ENCODE measurements at regions not wholly inside any gene's neighbourhood (a gene's known extent, or its start where the extent isn't known, plus 50 kb on each side); places are given as distances from the start of the nearest gene placed in this dataset.

DNA sequence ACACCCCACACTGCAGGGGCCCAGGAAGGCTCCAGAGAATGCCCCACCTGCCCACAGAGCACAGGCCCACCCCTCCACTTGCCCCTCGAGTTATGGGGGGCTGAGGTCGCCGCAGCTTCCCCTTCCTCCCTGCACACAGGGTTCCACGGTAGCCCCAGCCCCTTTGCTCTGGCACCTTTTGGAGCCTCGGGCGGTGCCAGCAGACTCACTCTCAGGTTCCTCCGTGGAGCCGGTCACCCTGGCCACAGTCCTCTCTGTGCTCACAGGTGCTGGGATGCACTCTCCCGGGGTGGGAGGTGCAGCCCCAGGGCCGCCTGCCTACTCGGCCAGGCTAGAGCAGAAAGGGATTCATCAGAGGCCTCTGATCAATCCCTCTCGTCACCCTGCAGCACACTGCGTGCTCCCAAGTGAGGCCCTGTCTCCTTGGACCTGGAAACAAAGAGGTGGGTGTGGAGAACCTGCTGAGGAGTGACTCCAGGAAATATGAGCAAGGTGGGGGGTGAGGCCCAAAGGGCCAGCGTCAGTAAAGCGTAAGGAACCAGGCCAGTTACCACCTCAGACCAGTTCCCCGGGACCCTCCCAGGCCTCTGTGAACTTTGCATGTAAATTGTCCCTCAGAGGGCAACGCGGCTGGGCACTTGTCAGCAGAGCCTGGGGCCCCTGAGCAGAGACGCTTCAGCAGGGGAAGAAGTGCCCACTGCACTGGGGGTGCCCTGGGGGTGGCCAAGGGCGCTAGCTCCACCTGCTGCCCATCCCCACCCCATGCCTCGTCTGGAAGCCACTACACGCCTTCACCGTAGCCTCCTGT lies 167.8 kb downstream of the OLFM1 start:
- DNase-seq, result no peak

DNA sequence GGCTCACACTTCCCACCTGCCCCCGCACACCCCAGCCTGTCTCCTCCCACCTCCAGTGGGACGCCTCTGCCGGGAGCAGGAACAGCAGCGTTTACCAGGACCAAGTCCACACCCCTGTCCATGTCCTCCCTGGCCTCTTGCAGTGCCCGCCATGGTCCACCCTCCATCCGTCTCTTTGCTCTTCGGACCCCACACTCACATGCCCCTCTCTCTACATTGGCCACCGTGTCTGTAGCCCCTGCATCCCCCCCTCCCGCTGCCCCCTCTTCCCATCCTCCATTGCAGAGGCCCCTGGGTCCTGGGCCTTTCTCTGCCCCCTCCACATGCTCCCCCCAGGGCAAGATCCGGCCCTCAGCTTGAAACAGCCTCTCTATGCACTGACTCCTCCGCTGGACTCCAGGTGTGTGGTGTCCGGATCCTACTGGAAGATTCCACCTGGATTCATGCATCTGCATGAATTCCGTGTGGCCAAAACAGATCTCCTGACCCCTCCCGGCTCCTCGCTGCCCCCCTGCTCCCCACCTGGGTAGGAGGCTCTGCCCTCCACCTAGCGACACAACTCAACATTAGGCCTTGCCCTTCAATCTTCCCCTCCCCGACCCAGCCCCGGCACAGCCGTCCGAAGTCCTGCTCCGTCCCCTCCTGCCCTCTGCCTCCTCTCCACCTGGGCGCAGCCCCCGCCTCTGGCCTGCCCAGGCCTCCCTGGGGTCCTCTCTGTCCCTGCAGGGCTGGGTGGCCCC lies 168.5 kb downstream of the OLFM1 start:
- no peak for DNase-seq

DNA sequence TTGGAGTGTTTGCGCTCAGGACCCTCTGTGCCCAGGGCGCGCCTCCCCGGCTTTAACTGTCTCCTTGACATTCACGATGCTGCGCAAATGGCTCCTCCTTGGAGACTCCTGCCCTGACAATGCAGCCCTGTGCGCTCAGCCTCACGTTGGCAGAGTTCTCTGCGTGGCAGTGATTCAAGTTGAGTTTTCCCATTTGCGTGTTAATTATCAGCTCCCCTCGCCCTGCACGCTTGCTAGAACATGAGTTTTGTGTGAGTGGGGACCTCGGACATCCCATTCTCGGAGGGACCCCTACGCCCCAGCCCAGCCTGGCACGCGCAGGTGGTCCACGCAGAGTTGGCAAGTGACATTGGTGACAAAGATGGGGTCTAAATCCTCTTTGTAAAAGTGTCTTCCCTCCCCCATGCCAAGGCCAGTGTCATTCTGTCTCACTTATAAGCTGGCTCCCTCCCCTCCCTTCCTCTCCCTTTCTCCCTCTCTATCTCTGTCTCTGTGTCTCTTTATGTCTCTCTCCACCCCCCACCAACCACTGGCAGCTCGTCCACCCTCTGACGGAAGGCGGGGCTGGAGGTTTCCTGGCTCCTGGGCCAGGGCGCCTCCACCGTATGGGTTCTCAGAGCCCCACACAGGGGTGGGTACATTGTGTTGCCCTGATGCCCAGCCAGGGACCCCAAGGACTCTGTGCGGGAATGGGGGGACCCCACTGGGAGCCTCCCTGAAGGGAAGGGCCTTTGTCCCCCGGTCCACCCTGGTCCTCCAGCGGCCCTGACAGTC lies 169.3 kb downstream of the OLFM1 start:
- DNase-seq, result no peak

- no peak for DNase-seq
Observed at GRCh38 chr9:135258461-135258860, 171.0 kb downstream of the OLFM1 start.

DNA sequence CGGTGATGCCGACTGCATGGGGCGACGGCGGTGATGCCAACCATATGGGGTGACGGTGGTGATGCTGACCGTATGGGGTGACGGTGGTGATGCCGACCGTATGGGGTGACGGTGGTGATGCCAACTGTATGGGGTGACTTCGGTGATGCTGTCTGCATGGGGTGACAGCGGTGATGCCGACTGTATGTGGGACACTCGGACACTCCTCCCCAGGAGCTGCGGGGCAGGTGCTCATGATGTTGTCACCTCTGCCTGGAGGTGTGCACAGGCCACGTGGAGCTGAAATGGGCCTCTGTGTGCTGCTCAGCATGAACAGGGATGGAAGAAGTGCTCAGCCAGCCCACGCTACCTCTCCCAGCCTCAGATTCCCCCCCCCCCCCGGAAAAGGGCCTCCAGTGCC lies 171.8 kb downstream of the OLFM1 start:
- DNase-seq, result no peak

GRCh38 chr9:135260221-135261180 lies 173.0 kb downstream of the OLFM1 start:
- DNase-seq, result no peak

GRCh38 chr9:135262248-135262647 lies 174.8 kb downstream of the OLFM1 start:
- DNase-seq, result no peak

DNA sequence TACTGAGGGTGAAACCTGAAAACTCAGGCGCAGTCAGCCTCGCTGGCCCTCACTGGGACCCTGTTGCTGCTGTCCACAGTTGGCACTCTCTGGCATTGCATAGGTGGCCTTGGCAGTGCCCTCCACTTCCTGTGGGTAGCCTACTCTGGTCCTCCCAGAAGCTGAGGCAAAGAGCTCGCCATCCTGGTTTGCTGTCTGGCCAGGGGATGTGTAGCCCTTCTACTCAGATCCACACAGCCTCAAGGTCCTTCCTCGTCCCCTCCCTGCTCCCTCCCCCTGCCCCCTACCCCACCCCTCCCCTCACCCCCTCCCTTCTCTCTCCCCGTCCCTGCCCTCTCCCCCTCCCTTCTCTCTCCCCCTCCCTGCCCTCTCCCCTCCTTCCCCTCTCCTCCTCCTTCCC lies 176.0 kb downstream of the OLFM1 start:
- no peak for DNase-seq

DNA sequence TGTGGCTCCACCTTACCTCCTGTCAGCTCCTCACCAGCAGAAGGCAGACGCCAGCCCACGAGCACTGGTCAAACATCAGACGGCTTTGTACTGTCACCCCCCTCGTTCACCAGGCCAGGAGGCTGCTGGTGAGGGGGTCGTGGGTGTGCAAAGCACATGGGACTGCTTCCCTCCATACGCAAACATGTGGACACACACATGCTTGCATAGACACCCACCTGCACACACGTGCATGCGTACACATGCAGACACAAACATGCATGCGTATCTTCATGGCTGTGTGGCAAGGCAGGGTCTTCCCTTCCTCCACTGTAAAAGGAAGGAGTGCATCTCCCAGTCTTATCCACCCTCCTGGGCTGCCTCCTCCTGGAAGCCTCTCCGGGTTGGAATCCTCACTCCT lies 178.5 kb downstream of the OLFM1 start:
- no peak for DNase-seq

DNA sequence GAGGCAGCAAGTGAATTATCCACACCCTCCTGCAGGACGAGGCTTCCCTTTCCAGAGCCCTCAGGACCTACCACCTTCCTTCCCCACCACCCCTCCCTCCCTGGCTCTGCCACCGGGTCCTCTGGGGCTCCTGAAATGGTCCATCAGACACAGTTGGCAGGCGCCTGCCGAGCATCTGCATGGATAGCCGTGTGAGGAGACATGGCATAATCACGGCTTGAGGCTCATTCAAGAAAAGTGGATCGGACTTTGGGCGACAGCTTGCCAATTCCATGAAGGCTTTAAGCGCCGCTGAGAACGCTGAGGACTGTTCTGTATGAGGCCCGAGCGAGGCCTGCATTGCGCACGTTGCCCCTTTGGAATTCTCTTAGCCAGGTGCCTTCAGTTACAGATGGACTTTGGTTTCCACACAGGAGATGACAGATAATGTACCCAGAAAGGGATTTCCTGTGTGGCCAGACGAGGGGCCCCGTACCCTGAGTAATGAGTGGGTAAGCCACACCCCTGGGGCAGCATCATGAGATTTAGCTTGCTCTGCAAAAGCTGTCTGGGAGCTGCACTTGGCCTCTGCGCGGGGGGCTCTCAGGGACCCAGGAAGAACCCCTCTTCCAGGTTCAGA lies 179.8 kb downstream of the OLFM1 start:
- no peak for DNase-seq

DNA sequence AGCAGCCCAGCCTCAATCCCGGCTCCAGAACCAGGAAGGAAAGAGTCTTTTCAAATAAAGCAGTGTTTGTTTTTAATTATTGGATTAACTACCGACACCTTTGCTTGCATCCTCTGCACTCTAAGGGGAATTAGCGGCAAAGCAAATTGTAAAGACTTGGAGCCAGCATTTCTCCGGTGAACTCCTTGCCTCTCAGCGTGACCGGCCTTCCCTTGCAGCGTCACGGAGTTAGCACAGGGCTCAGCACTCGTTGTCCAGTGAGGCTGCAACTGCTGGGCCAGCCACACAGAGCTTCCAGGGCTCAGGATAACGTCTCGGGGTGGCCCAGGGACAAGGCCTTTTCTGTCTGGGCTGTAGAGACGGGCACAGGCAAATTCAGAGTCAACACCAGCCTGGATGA lies 180.6 kb downstream of the OLFM1 start:
- DNase-seq, result no peak

DNA sequence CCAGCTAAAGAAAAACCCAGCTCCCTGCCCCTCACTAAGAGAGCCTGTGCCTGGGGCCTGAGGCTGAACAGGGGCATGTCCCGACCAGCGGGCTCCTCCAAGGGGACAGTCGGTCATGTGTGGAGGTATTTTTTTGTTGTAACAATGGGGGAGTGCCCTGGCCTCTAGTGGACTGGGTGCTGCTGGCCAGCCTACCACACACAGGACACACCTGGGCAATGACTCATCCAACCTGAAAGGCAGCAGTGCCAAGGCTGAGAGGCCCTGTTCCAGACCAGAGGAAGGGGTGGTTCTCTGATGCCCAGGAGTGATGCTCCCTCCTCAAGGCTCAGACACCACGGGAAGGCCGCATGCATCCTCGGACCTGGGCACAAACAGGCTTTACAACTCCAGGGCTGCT lies 181.5 kb downstream of the OLFM1 start:
- DNase-seq, result no peak

- no peak for DNase-seq
Observed at GRCh38 chr9:135269912-135270830, 182.7 kb downstream of the OLFM1 start.

- DNase-seq, result no peak
Observed at GRCh38 chr9:135271425-135271824, 184.0 kb downstream of the OLFM1 start.

GRCh38 chr9:135272608-135273007 lies 185.1 kb downstream of the OLFM1 start:
- DNase-seq, result no peak

DNA sequence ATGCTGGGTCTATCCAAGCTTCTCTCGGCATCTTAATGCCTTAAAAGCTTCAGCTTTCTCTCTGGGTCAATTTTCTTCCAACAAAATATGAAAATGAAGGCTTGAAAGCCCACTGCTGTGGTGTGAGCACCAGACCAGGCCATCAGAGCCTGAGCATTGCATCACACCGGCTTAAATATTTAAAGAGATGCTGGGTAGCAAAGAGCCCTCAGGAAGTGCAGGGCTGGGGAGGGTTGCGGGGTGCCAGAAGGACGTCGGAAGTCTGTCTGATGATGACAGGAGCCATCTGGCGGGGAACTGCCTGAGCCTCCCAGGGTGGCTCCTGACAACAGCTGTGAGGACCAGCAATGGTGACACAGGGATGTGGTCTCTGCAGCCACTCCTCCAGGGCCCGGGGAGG lies 185.5 kb downstream of the OLFM1 start:
- no peak for DNase-seq

DNA sequence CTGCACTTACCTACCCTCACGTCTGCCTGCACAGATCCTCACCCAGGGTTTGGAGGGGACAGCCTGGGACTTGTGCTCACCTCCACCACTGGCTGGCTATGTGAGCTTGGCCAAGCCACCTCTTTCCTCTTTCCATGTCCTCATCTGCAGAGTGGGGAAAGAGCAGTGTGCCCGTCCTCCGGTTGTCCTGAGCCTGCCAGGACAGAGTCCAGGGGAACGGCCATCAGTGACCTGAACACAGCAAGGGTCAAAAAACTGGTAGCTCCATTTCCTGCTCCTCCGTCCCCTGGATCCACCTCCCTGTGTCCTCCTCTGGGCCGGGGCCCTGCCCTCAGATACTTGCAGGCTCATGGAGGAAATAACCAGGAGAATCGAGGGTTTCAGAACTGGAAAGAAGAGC lies 187.7 kb downstream of the OLFM1 start:
- no peak for DNase-seq

- DNase-seq, result no peak
Observed at GRCh38 chr9:135275571-135276289, 188.3 kb downstream of the OLFM1 start.

GRCh38 chr9:135277219-135278201 lies 190.0 kb downstream of the OLFM1 start:
- no peak for DNase-seq

All from stimulated activated CD4-positive, alpha-beta T cell treated with anti-CD3 and anti-CD28 coated beads, Interleukin-2, amount 100 ng/mL, for 24 hours (primary cell).